ENCODE measurements at regions not wholly inside any gene's neighbourhood (a gene's known extent, or its start where the extent isn't known, plus 50 kb on each side); places are given as distances from the start of the nearest gene placed in this dataset.
"Not testable (repeated sequence)": the region's sequence is repeated elsewhere in the genome, so short reads cannot be mapped to it uniquely, and the experiment has no call there.

DNA sequence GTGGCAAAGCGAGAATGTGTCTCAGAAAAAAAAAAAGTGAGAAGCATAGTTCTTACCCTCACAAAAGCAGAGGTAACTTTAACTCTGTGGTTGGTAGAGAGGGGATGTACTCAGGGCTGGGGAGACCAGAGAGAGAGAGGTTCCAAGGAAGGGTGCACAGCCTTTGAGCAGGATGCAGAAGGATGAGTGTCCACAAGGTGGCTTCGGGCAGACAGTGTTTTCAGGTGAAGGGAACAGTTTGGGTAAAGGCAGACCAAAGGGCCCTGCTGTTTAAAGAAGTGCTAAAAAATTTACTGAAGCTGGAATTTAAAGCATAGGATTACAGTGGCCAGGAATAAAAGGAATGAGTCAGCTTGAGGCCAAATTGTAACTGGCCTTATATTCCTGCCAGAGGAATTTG lies 2240.6 kb downstream of the EPHA3 start:
- H3K4me3 ChIP-seq, H3K27ac ChIP-seq, H3K4me1 ChIP-seq, H4K20me1 ChIP-seq, H3K36me3 ChIP-seq, H3K27me3 ChIP-seq, H3K4me2 ChIP-seq, H3K9ac ChIP-seq: not testable (repeated sequence)
- peaks cover 6 to 15% (median 10%) of the 10 kb centered on the region in 11 experiments; a peak in 19 of 22 replicates for H3K9me3 ChIP-seq (replicated peaks in 1 of 11)

DNA sequence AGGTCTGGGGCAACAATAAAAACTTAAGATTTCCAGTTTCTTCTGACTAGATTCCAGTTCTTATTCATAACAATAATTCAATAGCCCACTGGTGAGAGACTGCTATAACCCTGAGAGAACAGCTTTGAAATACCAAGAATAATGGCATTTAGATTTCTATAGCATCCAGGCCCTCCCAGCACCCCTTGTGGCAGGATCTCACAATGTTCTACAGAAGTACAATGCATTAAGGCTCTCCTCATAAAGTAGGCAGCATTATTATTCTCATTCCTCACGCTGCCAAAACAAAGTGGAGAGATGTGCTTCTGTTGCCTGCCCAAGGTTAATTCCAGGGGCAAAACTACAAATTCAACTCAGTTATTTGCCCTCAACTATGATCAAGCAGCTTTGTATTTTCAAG lies 2241.7 kb downstream of the EPHA3 start:
- H3K4me2 ChIP-seq; H3K27ac ChIP-seq; H4K20me1 ChIP-seq; H3K9me3 ChIP-seq (replicated peaks in 1 of 11); H3K36me3 ChIP-seq; H3K4me3 ChIP-seq; H3K9ac ChIP-seq; H3K27me3 ChIP-seq; H3K4me1 ChIP-seq: not testable (repeated sequence)

DNA sequence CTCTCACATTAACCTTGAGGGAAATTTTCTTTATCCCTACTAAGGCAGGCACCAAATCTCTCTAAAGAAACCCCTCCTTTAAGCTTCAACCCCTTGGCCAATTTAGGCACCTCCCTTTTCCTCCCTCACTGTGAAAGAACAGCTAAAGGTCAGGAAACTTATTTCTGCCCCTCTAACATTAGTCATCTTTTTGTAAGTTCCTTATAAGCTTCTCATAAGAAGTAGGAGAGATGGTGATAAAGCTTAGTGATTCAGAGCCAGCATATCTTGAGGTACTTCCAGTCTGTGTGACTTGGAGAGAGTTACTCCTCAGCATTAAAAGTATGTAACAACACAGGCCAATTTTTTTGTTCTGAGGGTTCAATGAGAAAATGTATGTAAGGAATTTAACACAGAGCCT lies 2244.7 kb downstream of the EPHA3 start:
- not testable (repeated sequence) for H3K4me3 ChIP-seq; H3K27me3 ChIP-seq; H3K4me1 ChIP-seq; H3K9ac ChIP-seq; H3K27ac ChIP-seq; H3K9me3 ChIP-seq (replicated peaks in 1 of 11); H4K20me1 ChIP-seq; H3K36me3 ChIP-seq; H3K4me2 ChIP-seq

DNA sequence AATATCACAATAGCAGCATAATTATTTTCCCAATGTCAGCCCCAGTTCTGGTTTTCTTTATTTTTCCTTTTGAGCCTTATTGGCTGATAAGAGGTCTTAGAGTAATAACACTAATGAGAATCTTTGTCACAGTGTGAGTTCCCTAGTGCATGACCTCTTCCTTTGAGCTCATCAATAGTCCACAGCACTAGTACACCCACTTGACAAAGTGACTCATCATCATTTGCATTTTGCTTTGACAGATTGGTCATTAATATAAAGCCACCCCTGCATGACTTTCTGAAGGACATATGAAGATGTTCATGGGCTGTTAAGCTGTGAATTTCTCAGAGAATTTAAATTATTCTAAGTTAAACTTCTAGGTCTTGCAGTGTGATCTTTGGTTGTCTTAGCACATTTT lies 2251.9 kb downstream of the EPHA3 start:
- not testable (repeated sequence) for H3K9ac ChIP-seq; H3K36me3 ChIP-seq; H3K4me3 ChIP-seq; H3K9me3 ChIP-seq (replicated peaks in 1 of 11); H4K20me1 ChIP-seq; H3K4me1 ChIP-seq; H3K4me2 ChIP-seq; H3K27ac ChIP-seq; H3K27me3 ChIP-seq

DNA sequence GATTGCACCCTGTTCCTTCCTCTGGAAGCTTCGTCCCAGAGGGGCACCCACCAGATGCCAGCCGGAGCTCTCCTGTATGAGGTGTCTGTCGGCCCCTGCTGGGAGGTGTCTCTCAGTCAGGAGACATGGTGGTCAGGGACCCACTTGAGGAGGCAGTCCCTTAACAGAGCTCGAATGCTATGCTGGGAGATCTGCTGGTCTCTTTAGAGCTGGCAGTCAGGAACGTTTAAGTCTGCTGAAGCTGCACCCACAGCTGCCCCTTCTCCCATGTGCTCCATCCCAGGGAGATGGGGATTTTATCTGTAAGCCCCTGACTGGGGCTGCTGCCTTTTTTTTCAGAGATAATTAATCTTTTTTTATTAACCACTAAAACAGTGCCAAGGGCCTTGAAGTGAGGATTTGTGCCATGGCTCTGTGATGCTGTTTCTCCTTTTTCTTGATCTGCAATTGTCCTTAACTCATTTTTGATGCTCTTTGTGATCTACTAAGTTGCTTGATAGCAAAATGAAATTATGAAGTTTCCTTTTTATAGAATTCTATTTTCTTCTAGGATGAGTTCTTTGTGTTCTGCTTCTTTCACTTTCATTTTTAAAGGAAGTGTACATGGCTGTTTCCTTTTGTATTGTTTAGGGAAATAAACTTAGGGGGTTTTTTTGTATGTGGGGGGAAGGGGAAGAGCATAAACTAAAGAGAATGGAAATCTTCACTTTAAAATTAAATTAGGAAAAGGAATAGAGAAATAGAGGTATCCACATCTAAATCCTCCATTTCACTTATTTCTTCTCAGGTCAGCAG lies 2275.9 kb downstream of the EPHA3 start:
- peak overlapping the region in 5 of 11 experiments; percentile 7 to 33 (median 21); a peak in 4 of 22 replicates for H3K4me2 ChIP-seq
- peaks cover 0 to 17% (median 6%) of the 10 kb centered on the region in 11 experiments; a peak in 12 of 22 replicates for H3K9me3 ChIP-seq (replicated peaks in 1 of 11)
- peak overlapping the region in 7 of 11 experiments; percentile 42 to 74 (median 60); a peak in 15 of 22 replicates for H3K27ac ChIP-seq
- not testable (repeated sequence) for H3K36me3 ChIP-seq, H3K9ac ChIP-seq, H3K4me1 ChIP-seq, H3K4me3 ChIP-seq, H4K20me1 ChIP-seq, H3K27me3 ChIP-seq

DNA sequence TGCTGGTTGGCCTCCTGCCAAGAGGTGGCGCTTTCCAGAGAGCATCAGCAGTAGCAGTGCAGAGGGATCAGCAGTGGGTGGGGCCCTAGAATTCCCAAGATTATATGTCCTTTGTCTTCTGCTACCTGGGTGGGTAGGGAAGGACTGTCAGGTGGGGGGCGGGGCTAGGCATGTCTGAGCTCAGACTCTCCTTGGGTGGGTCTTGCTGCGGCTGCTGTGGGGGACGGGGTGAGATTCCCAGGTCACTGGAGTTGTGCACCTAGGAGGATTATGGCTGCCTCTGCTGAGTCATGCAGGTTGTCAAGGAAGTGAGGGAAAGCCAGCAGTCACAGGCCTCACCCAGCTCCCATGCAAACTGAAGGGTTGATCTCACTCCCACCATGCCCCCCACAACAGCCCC lies 2296.5 kb downstream of the EPHA3 start:
- H3K27me3 ChIP-seq; H3K9me3 ChIP-seq (replicated peaks in 1 of 11); H4K20me1 ChIP-seq; H3K36me3 ChIP-seq; H3K4me1 ChIP-seq; H3K27ac ChIP-seq; H3K9ac ChIP-seq; H3K4me2 ChIP-seq; H3K4me3 ChIP-seq: not testable (repeated sequence)

DNA sequence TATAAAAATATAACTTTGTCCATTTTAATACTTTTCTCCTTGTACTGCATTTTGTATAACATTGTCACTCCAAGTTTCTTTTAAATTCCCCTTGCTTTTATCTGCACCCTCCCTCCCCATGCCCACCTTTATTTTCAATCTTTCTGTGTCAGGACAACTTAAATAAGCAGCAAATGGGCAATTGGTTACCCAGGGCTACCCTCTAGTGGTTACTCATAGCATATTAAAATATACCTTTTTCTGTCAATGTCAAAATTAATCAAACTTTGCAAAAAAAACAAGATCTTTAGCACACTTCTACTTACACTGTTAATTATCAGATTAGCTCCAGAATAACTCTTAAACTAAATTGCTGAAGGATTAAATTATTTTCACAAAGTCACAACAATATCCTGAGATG lies 2334.6 kb downstream of the EPHA3 start:
- H4K20me1 ChIP-seq; H3K27ac ChIP-seq; H3K9ac ChIP-seq; H3K27me3 ChIP-seq; H3K36me3 ChIP-seq; H3K4me1 ChIP-seq; H3K9me3 ChIP-seq (replicated peaks in 1 of 11); H3K4me2 ChIP-seq; H3K4me3 ChIP-seq: not testable (repeated sequence)

DNA sequence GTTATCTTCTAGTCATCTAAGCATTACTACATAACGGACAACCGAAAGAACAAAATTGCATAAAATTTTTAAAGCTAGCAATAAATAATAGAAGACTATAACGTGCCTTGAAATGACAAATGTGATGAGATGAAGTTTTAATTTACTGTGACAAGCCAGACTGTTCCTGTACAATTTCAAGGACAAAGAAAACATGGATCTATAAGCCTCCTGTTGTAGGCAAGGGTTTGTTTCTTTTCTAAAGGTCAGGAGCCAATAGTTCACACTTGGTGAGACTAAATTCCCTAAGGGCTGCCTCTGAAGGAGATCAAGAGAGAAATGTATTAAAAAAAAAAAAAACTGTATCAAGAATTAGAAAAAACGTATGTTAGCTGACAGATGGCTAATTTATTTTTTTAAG lies 2335.1 kb downstream of the EPHA3 start:
- not testable (repeated sequence) for H3K4me3 ChIP-seq; H3K4me2 ChIP-seq; H3K4me1 ChIP-seq; H3K9ac ChIP-seq; H3K36me3 ChIP-seq; H4K20me1 ChIP-seq; H3K27me3 ChIP-seq; H3K27ac ChIP-seq; H3K9me3 ChIP-seq (replicated peaks in 1 of 11)

DNA sequence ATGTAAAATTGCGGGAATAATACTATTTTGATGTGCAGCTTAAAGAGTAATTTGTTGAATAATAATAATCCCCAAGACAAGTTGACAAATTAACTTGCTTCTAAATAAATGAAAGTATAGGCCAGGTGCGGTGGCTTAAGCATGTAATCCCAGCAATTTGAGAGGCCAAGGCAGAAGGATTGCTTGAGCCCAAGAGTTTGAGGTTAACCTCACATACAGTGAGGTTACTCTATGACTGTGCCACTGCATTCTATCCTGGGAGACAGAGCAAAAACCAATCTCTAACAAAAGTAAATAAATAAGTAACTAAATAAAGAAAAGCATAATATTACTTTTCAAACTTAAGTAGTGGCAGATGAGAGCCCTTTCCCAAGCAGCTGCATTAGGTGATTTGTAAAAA lies 2341.0 kb downstream of the EPHA3 start:
- not testable (repeated sequence) for H3K27ac ChIP-seq; H3K9me3 ChIP-seq (replicated peaks in 1 of 11); H3K4me2 ChIP-seq; H3K4me1 ChIP-seq; H3K27me3 ChIP-seq; H3K36me3 ChIP-seq; H3K9ac ChIP-seq; H4K20me1 ChIP-seq; H3K4me3 ChIP-seq

DNA sequence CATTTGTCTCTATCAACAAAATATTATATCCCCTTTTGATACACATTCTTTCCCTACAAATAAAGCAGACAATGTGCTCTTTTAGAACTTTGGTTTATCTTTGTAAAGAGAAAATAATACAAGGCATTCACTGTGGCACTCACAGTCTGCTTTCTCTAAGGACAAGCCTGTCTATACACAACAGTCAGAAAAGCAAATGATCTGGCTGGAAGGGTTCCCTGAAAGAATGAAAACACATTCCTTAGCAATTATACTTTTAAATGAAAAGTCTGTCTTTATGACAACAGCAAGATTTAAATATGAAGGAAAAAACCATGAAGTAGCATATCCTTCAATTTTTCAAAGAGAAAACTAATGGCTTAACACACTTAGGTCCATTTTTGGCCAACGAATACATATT lies 2359.1 kb downstream of the EPHA3 start:
- H3K9ac ChIP-seq; H3K4me2 ChIP-seq; H3K36me3 ChIP-seq; H3K27ac ChIP-seq; H3K4me3 ChIP-seq; H3K4me1 ChIP-seq; H3K9me3 ChIP-seq (replicated peaks in 1 of 11); H3K27me3 ChIP-seq; H4K20me1 ChIP-seq: not testable (repeated sequence)

DNA sequence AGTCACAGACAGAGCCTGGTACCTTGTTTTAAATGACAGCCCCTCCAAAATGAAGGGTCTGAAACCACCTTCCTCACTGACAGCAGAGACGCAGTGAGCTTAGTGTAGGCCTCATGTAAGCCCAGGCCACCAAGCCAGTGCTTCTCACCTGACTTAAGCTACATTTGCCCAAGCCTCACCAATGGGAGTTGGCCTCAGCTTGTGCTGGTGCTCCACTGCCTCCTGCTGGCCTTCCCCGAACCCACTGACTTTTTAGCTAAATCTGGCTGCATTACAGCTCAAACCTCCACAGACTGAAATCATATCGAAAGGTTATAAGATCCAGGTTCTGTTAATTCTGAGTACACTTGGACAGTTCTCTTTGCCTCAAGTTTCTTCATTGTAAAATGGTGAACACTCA lies 2361.8 kb downstream of the EPHA3 start:
- not testable (repeated sequence) for H3K9ac ChIP-seq; H3K9me3 ChIP-seq (replicated peaks in 1 of 11); H3K27ac ChIP-seq; H3K4me2 ChIP-seq; H3K4me3 ChIP-seq; H3K36me3 ChIP-seq; H3K27me3 ChIP-seq; H4K20me1 ChIP-seq; H3K4me1 ChIP-seq

DNA sequence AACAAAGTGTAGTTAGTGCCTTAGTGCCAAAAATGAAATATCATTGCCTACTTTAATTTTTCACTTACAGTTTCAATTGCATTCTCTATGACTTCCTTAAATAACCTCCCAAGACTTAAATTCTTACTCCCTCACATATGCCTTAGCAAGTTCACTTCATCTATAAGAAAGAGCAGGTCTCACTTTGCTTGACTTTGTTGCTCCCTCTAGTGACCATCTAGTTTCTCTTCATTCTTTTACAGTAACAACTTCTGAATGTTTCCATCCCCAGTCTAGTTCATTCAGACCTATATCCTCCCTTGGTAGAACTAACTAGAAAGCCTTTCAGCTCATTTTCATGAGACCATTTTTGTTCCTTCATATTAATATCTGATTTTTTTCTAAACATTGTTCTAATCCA lies 2377.6 kb downstream of the EPHA3 start:
- H4K20me1 ChIP-seq; H3K27ac ChIP-seq; H3K4me3 ChIP-seq; H3K4me2 ChIP-seq; H3K9ac ChIP-seq; H3K9me3 ChIP-seq (replicated peaks in 1 of 11); H3K4me1 ChIP-seq; H3K27me3 ChIP-seq; H3K36me3 ChIP-seq: not testable (repeated sequence)

DNA sequence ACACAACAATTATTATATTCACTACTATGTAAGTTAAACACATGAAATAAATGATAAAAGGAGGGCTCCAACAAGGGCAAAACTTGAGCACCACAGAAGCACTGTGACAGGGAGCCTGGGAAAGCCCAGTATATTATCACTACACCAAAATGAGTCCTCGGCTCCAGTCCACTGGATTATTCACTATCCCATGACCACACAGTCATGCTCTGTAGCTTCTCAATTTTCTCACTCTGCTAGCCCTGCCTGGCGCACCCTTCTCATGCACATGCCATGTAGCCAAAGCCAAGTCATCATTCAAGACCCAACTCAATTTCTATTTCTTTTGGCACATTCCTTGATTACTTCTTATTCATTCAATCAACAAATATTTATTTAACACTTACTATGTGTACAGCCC lies 2378.5 kb downstream of the EPHA3 start:
- H3K4me1 ChIP-seq; H4K20me1 ChIP-seq; H3K9me3 ChIP-seq (replicated peaks in 1 of 11); H3K27ac ChIP-seq; H3K4me2 ChIP-seq; H3K36me3 ChIP-seq; H3K27me3 ChIP-seq; H3K9ac ChIP-seq; H3K4me3 ChIP-seq: not testable (repeated sequence)

DNA sequence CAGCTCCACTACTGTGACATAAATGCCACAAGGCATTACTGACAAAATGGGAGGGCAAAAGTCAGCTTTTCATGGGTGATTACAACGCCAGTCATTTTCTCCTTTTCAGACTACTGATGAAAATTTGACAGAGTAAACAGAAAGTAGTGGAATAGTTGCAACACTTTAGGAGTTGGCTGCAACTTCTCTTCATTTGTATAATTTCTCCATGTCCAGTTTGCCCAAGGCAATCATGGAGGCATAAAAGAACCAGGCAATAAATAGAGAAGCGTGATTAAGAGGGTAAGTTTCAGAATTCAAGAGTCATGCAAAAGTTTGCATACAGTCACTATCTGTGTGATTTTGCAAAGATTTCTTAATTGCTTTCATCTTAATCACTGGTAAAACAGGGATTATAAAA lies 2390.3 kb downstream of the EPHA3 start:
- not testable (repeated sequence) for H3K4me2 ChIP-seq; H3K36me3 ChIP-seq; H4K20me1 ChIP-seq; H3K9me3 ChIP-seq (replicated peaks in 1 of 11); H3K9ac ChIP-seq; H3K4me3 ChIP-seq; H3K4me1 ChIP-seq; H3K27ac ChIP-seq; H3K27me3 ChIP-seq

DNA sequence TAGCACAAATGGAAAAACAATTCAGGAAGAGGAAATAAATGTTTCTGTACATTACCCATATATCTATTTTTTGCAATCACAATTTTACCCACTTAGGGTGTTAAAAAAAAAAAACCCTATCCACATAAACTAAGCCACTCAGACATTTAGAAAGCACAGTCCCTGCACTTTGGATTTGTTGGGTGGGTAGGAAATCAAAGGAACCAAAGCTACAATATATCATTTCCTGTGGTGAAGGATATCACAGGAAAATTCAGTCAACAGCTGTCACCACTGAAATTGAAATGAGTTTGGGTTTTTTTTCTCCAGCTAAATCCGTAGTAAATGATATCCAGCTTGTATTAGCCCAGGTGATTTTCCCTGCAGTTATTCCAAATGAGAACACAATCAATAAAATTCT lies 2392.4 kb downstream of the EPHA3 start:
- H4K20me1 ChIP-seq; H3K9me3 ChIP-seq (replicated peaks in 1 of 11); H3K36me3 ChIP-seq; H3K4me2 ChIP-seq; H3K4me1 ChIP-seq; H3K27ac ChIP-seq; H3K9ac ChIP-seq; H3K4me3 ChIP-seq; H3K27me3 ChIP-seq: not testable (repeated sequence)
